GM20000 (cell line): ENCODE measurements at regions not wholly inside any gene's neighbourhood (a gene's known extent, or its start where the extent isn't known, plus 50 kb on each side); places are given as distances from the start of the nearest gene placed in this dataset.

Source experiments
- DNase-seq: peaks from one replicate; pipeline ENCODE4 v3.0.0; 2012; ENCODE audit warnings: low spot score
- CTCF ChIP-seq: IDR thresholded peaks from 2 replicates; pipeline ENCODE4 v1.5.1; 2012; ENCODE audit warnings: mild to moderate bottlenecking, control low read depth; ENCODE audit errors: extremely low read depth, missing control alignments

- no peak for TF ChIP-seq CTCF
- DNase-seq: no peak
These were observed 133.6 kb upstream of the PRICKLE2 start for GRCh38 chr3:64358853-64359252.

DNA sequence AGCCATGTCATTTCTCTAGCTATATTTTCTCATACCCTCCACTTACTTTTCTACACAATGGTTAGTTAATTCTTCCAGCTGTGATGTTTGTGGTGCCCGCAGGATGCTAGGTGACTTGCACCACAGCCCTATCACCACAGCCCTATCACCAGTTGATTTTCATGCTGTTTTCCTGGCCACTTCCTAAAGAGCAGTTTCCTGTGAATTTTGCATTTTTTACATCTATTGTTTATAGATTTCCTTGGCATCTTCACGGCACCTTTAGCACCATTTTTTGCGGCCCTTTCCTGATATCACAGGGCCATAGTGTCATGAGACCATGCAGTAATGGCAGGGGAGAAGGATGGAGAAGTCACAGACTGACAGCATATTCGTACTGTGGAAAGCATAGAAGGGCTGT lies 132.9 kb upstream of the PRICKLE2 start:
- DNase-seq: no peak
- TF ChIP-seq CTCF: no peak

GRCh38 chr3:64357481-64357880 lies 132.2 kb upstream of the PRICKLE2 start:
- no peak for TF ChIP-seq CTCF
- DNase-seq: no peak

- no peak for DNase-seq
- TF ChIP-seq CTCF: no peak
These were observed 130.1 kb upstream of the PRICKLE2 start for GRCh38 chr3:64355401-64355807.

DNA sequence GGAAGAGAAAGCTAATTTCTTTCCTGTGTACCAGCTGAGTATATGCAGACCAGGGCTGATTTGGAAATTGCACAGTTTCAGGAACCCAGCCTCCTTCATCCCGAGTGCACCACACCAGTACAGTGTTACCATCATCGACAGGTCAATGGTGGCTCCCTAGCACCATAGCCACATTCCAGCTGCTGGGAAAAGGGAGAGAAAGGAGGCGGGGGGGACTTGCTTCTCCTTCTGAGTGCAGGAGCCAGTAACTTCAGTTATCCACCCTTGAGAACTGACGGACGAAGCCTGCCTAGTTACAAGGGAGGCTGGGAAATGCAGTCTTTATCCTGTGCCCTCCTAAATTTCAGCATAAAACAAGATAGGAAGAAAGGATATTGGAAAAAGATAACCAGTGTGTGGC lies 129.7 kb upstream of the PRICKLE2 start:
- DNase-seq: no peak
- TF ChIP-seq CTCF: no peak

DNA sequence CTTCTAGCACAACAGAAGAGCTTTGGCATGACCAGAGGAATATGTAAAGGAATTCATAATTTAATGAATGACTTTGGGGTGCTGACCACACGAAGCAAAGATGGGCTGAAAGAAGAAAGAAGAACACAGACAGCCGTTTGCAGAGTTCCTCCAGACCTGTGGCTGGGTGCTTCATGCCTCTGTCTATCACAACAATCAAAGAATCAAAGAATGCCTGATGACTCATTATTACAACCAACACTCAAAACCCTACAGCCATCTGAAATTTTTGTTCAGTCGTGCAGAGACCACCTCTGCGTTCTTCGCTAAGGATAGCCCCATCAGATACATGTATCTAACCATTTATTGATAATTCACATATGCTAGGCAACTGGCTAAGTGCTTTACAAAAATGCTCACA lies 129.0 kb upstream of the PRICKLE2 start:
- DNase-seq: no peak
- no peak for TF ChIP-seq CTCF

- DNase-seq: no peak
- no peak for TF ChIP-seq CTCF
These were observed 128.0 kb upstream of the PRICKLE2 start for GRCh38 chr3:64353226-64353625.
